NCI-H460 (cell line): ENCODE measurements at regions not wholly inside any gene's neighbourhood (a gene's known extent, or its start where the extent isn't known, plus 50 kb on each side); places are given as distances from the start of the nearest gene placed in this dataset.
"Not testable (repeated sequence)": the region's sequence is repeated elsewhere in the genome, so short reads cannot be mapped to it uniquely, and the experiment has no call there.

Experiments
- DNase-seq: peaks from one replicate; pipeline ENCODE4 v3.0.0-alpha.2; 2016; ENCODE audit warnings: low read depth; ENCODE audit errors: extremely low read depth

DNA sequence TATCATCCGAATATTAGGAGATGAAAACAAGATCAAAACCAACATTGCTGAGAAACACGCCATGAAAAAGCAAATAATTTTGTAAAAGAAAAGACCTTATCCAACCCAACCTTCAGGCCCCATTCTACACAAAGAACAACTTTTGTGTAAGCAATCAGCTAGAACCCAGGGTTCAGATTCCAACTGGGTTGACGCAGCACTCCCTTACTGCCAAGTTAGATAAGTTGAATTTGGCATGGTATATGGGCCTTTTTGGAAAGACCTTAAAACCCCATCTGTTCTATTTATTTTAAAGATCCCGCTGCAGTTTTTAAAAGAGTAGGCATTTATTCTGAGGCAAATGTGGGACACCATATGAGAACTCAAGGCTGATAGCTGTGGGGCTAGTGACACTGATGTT lies 2033.8 kb upstream of the WWC1 start:
- DNase-seq: no peak

GRCh38 chr5:166262395-166262794 lies 2029.0 kb upstream of the WWC1 start:
- DNase-seq: no peak

DNA sequence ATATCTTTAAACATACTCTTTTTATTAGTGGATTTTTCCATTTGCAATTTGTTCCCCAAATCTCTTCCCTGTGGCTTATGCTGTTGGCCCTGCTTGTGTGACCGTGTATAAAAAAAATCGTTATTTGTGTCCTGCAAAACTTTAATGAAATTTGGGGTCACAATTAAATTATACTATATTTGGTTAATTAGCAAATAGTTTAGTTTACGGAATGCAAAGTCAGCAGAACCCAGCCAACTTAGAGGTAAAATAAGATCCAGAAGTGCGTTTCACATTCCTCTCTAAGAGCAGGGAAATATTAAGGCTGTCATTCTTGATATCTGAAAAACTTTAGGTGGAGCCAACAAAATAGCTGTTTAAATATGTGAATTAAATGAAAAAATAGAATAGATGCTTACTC lies 2023.5 kb upstream of the WWC1 start:
- DNase-seq: no peak

GRCh38 chr5:166270712-166271111 lies 2020.7 kb upstream of the WWC1 start:
- no peak for DNase-seq

DNA sequence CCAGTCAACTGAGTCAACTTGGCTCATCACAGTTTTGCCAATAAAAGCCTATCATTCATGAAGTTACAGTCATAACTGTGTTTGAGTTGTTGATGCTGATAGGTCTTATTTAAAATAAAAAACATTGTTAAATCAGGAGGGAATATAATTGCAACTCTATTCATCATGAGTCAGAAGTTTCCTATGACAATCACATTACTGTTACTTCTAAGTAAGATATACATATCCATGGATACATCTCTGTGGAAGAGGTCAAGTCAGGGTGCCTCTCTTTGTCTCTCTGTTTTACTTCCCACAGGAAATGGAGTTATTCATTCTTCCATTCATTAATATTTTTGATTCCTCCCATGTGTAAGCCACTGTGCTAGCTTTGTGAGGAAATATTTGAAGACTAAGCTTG lies 2015.4 kb upstream of the WWC1 start:
- no peak for DNase-seq

DNA sequence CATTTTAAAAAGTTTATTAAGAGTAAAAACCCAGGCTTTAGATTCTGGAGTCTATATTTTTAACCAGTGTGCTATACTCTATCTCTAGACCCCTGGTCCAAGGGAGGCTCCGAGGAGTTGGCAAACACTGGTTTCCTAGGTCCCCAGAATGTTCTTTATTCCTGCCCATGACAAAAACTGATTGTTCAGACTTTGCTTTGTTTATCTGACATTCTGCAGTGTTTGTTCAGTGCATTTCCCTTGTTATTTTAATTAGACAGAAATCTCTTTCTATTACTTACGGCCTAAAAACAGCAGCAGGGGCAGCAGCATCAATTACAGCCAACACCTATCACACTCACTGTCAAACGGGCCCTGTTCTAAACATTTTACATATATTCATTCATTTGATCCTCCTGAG lies 2011.6 kb upstream of the WWC1 start:
- no peak for DNase-seq

- DNase-seq: no peak
These were observed 2010.0 kb upstream of the WWC1 start for GRCh38 chr5:166281433-166281832.

GRCh38 chr5:166282939-166283338 lies 2008.5 kb upstream of the WWC1 start:
- no peak for DNase-seq

DNA sequence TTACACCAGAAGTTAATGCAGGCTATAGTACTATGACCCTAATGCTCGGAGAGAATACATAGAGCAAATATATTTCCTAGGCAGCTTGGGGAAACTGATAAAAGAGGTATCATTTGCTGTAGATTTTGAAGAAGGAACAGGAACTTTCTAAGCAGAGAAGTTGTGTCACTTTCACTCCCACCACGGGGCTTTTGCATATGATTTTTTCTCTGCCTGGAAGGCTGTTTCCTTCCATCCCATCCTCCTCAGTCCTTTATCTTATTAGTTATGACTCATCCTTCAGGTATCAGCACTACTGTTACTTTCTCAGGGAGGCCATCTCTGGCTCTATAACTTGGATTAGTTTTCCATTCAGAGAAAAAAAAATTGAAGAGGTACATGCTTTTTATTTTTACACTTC lies 2006.1 kb upstream of the WWC1 start:
- no peak for DNase-seq

DNA sequence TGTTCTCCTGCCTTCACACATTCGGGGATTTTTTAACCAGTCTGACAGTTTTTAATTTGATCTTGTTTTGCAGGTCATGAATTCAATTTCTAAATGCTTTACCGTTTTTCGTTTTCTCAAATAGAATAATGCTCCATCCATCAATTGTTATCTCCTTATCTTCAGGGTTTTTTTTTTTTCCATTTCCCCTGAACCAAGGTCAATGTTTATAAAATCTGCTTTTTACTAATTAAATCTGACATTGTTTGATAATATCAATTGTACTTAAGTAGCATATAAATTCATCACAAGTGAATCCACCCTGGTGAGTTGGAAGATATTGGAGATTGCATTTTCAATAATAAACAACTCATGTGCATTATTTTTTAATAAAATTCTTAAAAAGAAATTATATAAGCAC lies 2004.6 kb upstream of the WWC1 start:
- DNase-seq: no peak

DNA sequence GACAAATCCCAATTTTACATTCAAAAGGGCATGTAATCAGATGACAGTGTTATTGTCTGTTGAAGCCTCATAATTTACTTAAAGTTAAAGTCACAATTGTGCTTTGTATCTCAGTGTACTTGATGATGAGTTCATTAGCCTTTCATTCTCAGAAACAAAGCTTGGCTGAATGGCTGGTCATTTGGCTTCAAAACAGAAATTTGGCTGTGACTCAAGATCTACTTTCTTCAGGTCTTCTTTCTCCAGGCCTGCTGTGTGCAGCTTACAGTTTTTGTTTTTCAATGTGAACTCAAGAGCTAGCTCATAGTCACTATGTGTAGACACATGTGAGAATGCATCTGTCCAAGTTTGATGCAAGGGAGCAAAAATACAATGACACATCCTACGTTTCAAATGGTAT lies 2003.6 kb upstream of the WWC1 start:
- DNase-seq: no peak

DNA sequence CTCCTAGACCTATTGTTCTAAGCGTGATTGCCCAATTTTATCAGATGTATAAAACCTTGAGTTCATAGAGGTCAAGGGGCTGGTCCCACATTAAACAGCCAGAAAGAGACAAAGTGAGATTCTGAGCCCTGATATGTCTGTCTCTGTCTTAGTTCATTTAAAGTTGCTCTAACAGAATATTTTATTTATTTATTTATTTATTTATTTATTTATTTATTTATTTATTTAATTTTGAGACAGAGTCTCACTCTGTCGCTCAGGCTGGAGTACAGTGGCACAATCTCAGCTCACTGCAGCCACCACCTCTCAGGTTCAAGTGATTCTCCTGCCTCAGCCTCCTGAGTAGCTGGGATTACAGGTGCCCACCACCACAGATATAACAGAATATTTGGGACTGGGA lies 1999.6 kb upstream of the WWC1 start:
- not testable (repeated sequence) for DNase-seq

- DNase-seq: no peak
These were observed 1997.6 kb upstream of the WWC1 start for GRCh38 chr5:166293892-166294291.

- DNase-seq: no peak
These were observed 1989.3 kb upstream of the WWC1 start for GRCh38 chr5:166302166-166302565.

DNA sequence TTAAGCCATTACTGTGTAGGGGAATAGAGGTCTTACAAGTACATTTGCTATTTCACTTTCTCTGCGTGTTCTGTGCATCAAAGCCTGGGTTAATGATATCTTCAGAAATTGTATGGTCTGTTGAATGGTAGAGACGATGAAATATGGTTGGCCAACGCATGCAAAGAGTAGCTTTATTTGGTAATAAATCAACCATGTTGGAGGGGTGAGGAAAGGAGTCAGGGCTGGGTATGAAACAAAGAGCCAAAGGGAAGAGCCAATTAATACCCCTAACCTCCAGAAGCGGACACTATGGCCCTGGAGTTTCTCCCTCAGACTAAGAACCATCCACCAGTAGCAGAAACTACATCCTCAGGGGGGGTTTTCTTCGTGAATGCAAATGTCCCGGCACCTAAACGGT lies 1974.0 kb upstream of the WWC1 start:
- DNase-seq: no peak

- DNase-seq: no peak
These were observed 1970.4 kb upstream of the WWC1 start for GRCh38 chr5:166320920-166321480.

- DNase-seq: no peak
These were observed 1967.1 kb upstream of the WWC1 start for GRCh38 chr5:166324372-166324771.

DNA sequence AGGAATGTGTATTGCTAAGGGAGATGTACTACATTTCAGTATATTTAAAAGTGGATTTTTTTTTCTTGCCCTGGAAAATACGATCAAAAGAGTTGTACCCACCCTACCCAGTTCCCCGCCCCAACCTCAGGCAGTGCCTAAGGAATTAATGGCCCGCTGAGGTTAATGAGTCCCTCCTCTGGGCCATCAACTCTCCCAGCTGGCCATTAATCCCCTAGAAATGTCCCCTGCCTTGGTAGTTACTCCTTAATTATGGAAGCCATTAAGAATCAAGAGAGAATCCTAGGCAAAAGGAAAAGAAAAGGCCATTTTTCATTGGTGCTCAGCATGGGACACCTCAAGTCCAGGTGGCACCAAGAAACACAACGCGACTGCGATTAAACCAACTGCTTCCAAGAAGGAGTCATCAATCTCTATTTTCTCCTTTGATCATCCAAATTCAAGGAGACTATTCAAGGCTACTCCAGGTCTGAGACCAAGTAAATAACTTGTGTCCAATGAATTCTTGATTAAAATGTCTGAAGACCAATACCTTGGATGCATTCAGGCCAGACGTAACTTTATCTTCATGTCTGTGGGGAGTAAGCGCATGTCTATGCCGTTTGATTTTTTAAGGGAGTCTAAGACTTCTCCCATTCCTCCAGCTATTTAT lies 1962.2 kb upstream of the WWC1 start:
- no peak for DNase-seq

DNA sequence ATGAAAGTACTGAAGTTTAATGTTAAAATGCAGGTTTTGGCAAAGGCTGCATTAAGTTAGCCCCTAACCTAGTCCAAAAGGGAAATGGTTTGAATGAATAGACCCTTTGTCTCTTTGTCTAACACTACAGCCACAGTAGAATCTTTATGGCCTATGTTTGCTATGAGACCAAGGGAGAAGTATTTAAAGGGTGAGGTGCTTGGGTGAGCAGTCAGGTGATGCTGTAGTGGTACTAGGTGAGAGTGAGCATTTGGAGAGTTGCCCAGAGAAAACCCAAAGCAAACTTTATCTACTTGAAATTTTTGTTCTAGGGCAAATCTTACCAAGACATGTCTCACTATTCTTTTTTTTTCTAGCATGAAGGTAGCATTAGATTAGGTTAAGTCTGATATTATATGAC lies 1961.4 kb upstream of the WWC1 start:
- DNase-seq: no peak

- DNase-seq: no peak
These were observed 1959.9 kb upstream of the WWC1 start for GRCh38 chr5:166331521-166331920.

DNA sequence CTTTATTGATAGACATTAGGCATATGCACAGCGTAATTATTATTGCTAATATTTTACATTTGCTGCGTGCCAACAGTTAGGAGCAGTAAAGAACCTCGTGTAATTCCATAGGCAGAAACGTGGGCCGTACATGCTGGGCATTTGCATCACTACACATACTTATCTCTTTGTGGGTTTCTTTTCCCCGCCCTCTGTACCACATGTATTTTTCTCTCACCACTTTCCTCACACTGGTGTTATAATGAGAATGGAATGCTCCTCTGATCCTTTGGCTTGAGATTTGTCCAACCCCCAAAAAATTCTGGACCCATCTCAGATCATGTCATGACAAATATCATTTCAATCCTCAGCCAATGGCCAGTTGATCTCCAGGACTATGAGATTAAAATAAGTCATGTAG lies 1952.6 kb upstream of the WWC1 start:
- no peak for DNase-seq

DNA sequence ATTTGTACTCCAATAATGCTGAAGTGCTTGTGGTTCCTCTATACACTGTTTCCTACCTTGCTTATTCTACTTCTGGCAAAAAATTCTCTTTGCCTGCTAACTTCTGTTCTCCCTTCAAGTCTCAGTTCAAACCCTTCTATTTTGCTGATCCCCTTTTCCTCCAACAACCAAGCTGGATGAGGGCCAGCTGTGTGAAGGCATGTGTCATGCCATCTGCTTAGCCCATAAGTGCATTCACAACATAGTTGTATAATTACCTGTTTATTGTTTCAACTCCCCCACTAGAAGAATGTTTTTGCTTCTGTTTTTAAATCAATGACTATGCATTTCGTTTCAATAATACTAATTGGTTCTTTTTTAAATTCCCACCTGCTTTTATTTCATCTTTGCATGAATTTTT lies 1951.4 kb upstream of the WWC1 start:
- no peak for DNase-seq

- peak; percentile 7 for DNase-seq
These were observed 1949.6 kb upstream of the WWC1 start for GRCh38 chr5:166341740-166342337.
